ENCODE measurements at regions not wholly inside any gene's neighbourhood (a gene's known extent, or its start where the extent isn't known, plus 50 kb on each side); places are given as distances from the start of the nearest gene placed in this dataset.

- TF ChIP-seq EZH2phosphoT487 (IDR thresholded peaks at IDR 0.05; ENCODE audit: low read depth, severe bottlenecking, unreplicated experiment) (no peak), CTCF (IDR thresholded peaks at IDR 0.05; ENCODE audit: poor library complexity) (no peak)
Observed at GRCh38 chr2:228840113-228840742, 430.9 kb downstream of the PID1 start.
